GM11168 (cell line): ENCODE measurements at regions not wholly inside any gene's neighbourhood (a gene's known extent, or its start where the extent isn't known, plus 50 kb on each side); places are given as distances from the start of the nearest gene placed in this dataset.
"Not testable (repeated sequence)": the region's sequence is repeated elsewhere in the genome, so short reads cannot be mapped to it uniquely, and the experiment has no call there.

Experiments
- in situ Hi-C: fragments of 300-500 bp; cut with MboI; formaldehyde crosslinking; loops from one replicate; pipeline ENCODE4 v1.12.0; 2022; ENCODE audit warnings: low sequenced_read_pairs; ENCODE audit not compliant: unreplicated experiment

DNA sequence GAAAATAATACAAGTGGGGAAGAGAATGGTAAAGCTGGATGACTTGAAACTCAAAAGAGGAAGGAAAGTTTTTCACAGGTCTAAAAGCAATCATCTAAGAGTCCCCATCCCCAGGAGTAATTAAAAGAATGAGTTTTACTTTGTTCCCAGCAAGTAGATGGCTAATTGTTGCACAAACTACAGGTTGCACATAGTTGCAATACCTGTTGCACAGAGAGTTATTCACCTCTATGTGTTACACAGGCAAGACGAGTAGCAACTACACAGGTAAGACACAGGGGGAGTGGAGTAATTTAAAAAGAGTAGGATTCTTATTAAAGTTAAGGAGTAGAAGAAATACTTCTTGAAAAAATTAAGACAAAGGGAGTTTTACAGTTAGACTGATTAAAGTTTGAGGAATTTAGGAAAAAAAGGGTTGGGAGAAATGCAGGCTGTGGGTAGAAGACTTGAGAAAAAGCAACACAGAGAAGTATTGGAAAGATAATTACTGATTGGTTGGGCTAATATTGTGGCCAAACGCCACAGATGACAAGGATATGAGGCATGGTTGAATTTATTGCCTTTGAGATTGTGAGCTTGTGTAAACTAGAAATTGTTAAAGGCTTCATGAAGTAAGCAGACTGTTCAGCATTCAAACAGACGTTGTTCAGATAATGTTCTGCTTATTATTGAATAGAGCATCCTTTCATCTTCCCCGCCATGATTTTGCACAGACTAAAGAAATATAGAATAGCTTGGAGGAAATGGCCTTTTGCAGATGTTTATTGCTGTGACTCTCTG is 699.3 kb downstream of the NR4A2 start:
- in situ Hi-C loops: no loop called here

DNA sequence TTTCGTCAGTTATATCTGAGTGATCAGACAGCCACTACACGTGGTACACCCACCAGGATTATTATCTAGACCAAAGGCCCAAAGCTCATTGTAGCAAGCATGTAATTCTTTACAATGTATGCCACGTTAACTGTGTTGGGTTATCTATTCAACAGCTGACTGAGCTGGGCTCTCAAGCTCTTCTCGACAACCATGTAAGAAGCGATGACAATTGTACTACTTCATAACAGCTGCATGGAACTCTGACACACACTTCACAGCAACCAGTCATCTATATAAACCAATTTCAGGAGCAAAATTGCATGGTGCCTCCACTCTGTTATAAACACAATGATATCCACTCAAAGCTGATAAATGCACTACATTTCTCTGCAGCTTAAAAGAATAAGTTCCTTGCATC is 701.8 kb downstream of the NR4A2 start:
- in situ Hi-C loops: no loop called here

DNA sequence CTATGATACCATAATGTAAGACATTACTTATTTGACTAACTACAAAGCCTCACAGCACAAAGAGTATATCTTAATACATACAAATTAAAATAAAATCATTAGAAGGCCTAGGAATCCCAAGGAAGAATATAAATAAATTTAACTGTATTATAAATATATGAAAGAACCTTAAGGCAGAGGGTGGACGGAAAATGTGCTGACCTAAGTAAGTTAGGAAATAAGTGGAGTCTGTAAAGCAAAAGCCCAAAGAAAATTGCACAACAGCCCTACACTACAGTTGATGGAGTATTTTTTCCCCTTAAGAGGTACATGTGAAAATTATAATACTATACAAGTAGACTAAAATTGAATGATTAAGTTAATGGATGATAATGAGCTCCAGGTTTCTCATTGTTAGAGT is 710.1 kb downstream of the NR4A2 start:
- in situ Hi-C loops: no loop called here

DNA sequence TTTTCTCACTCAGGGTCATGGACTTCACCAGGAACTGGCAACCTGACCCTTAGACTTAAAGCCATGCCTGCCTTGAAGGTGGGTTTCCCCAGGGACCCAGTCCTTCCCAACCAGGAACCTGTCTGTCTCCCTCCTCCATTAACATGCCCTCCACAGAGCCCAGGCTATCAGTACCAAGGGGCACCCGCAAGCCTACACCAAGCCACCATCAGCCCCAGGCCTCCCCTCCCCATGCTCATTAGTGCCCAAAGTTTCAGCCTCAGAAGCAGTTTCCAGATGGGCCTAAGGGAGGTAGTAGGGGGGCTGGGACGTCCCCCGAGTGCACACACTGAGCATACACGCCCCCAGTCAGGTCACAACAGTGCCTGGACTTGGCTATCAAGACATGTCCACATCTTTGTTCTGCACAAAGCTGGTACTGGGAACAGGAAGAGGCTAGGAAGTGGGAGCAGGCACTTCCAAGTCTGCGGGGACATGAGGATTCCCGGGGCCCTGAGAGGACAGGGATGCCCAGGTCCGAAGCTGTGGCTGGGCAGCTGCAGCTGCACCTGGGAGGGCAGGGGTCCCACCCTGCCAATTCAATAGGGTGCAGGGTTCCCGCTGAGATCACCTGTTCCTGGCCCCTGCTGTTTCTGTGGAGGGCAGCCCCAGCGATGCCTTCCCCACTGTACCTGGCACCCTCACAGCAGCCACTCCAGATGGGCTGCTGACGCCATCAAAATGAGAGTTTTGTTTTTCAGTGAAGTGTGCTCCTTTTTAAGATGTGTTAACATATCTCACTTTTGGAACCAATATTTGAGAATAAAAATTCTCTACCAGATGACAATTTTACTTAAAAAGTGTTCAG is 731.4 kb downstream of the NR4A2 start:
- in situ Hi-C loops: no loop called here

DNA sequence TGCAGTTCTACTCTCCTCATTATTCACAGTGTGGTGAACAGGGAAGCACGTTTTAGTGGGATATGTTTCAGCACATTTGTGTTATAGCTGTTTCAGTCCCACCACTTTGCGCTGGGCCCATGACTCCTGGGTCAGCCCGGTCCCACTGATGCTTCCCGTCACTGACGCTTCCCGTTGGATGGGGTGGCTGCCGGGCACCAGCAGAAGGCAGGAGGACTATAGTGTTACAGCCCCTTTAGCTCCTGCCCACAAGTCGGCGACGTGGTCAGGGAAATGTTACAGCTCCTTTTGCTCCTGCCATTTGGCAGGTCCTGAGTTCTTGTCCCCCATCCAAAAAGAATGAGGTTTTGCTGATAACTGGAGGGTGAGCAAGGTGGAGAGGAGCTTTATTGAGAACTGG is 732.2 kb downstream of the NR4A2 start:
- in situ Hi-C loops: no loop called here

DNA sequence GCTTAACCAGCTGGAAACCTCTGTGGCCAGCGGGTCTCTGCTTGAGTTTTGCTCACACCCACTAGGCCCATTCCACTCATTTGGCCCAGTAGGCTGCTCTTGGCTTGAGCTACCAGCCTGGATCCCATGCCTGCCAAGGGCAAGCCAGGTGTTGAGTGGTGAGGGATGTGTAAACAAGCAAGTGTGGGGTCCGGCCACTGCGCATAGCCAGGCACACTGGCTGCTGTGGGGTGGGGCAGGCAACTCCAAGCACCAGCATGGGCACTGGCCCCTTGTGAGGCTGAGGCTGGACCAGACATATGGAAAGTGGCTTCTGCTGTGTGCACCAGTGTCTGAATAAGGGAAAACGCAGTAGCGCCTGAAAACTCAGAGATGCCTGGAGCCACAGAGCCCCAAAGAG is 732.7 kb downstream of the NR4A2 start:
- in situ Hi-C loops: no loop called here

DNA sequence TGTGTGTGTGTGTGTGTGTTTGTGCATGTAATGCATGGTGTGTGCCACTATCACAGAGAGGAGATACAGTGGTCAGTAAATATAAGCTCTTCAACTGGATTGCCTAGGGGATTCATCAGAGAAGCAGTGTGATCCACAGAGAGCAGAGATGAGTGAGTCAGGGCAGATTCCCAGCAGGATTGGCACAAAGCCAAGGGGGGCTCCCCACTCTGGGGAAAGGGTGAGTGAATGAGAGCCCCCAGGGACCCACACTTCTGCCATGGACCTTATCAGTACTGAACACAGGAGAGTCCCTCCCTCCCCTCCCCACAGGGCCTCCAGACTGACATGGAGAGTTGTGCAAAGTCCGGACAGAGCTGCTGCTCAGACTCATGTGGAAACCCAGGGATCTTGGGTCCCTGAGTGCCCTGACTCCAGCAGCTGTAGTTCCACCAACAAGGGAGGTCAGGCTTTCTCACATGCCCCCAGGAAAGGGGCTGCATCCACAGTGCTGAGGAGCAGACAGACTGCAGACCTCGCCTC is 748.8 kb downstream of the NR4A2 start:
- in situ Hi-C loops: no loop called here

DNA sequence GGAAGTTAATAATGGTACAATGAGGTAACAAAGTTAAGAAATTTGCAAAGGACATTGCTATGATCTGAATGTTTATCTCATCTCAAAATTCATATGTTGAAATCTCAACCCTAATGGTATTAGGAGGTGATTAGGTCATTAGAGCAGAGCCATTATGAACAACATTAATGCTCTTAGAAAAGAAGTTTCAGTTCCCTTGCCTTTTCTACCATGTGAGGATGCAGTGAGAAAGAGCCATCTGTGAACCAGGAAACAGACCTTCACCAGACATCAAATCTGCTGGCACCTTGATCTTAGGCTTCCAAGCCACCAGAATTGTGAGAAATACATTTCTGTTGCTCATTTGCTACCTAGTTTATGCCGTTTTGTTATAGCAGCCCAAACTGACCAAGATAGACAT is 757.6 kb downstream of the NR4A2 start:
- in situ Hi-C loops: no loop called here

DNA sequence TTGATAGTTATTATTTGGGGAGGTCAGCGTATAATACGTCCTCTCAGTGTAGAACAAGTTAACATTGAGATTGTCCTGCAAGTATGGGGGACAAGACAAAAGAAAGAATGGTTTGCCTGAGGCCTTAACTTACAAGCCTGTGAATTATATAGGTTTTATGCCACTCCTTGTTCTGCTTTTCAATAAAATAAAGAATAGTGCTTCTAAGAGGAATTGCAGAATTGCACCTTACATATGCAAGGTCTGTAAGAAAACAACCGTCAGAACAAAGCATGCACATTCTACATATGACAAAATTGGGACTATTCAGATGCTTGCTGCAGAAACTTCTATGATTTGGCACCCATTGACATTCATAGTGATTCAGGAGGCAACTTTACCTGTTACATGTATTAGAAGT is 785.0 kb downstream of the NR4A2 start:
- in situ Hi-C loops: no loop called here

DNA sequence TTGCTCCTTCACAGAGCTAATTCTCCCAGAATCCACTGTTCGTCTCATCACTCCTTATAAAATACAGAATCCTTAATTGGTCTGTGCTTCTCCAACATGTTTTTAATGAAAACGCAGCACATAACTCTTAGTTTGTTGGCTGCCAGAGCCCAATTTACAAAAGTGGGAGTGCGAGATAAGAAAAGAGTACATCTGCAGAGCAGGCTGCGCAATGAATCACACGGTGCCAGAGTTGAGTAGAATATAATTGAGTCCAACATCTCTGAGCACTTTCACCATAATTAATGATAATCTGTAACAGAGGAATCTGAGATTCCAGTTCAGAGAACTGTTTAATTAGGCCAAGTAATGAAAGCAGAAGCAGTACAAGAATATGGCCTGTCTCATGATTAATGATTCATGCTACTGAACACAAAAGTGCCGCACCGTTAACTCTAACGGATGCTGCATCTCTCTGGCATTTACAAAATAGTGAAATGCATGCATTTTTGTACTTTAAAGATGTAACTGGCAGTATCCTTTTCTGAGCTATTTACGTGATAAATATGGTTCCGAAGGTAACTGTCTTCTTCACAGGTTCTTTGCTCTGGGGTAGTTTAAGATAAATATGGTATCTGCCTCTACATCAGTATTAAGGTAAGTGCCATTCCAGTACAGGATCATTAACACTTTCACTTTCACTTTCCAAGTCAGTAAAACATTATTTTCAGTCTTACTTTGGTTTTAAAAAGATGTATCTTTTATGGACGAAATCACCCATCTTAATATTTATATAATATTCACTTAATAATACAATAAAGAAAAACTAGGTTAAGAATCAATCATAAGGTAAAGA is 785.6 kb downstream of the NR4A2 start:
- in situ Hi-C loops: no loop called here

DNA sequence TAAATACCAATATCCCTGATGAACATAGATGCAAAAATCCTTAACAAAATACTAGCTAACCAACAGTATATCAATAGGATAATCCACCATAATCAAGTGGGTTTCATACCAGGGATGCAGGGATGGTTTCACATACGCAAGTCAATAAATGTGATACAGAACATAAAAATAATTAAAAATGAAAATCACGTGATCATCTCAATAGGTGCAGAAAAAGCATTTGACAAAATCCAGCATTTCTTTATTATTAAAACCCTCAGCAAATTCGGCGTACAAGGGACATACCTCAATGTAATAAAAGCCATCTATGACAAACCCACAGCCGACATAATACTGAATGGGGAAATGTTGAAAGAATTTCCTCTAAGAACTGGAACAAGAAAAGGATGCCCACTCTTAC is 793.5 kb downstream of the NR4A2 start:
- in situ Hi-C loops: not testable (repeated sequence)

DNA sequence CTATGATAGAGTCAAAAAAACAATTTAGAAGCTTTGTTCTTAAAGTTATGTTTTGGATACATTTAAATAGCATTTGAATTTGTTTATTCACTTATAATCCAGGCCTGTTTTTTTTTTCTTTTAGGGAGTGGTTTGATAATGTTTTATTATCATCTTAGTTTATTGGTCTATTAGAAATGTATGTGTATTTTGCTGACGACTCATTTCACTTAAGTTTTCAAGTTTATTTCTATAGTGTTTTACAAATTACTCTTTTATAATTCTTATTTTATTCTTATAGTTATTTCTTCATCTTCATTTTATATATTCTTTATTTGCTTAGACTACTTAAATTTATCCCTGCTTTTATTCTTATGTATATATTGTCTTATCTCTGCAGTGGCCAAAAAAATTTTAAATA is 804.5 kb downstream of the NR4A2 start:
- in situ Hi-C loops: no loop called here

DNA sequence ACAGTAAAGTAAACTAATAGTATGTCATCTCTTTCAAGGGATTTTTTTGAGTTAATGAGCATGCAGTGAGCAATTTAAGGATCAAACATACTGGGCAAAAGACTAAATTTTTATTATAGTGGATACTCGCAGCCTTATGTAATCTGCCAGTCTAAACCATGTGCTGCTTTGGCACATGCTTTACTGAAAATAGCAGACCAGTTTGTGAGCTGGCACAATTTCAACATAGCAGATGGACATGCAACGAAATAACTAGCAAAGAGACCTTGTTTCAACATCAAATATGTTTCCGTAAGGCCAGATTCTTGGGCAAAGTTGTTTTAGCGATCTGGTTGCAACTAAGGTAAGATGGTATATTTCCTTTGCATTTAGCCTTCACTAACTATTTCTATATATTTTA is 807.3 kb downstream of the NR4A2 start:
- in situ Hi-C loops: no loop called here

DNA sequence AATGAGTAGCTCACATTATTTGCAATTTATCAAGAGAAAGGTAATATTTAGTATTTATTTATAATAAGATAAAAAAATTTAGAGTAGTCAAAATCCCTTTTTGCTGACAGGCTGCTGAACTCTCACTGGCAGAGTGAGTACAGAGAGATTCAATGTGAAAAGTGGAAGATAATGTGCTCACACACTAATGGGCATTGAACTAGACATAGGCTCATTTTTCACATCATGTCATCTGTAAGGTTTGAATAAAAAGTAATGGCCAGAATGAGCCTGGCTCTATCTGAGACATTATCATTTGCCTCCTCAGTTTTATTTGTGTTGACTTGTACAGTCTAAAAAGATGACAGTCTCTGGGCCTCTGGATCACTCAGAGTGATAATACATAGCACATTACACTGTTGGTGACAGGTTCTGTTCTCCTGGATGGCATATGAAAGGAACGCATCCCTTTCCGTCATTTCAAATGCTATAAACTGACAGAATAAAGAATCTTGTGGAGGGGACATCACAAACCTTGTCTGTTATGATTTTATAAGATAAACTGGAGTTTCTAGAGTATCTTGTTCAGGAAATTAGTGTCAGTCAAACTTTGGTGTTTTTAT is 812.9 kb downstream of the NR4A2 start:
- in situ Hi-C loops: no loop called here

DNA sequence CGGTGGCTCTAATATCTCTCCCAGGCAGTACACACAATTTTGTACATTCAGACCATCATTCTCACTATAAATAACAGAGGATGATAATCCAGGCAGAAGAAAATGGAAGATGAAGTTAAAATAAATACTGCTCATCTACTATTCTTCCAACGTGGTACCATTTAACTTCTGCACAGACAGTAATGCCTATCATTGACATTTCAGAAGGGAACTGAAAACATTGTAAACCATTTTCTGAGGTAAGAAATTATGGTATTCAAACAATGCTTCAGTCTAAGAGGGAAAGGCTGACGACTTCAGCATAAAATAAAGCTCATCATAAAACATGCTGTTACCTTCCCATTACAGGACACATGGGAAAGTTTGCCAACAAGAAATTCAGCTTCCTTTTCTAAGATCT is 814.4 kb downstream of the NR4A2 start:
- in situ Hi-C loops: no loop called here

DNA sequence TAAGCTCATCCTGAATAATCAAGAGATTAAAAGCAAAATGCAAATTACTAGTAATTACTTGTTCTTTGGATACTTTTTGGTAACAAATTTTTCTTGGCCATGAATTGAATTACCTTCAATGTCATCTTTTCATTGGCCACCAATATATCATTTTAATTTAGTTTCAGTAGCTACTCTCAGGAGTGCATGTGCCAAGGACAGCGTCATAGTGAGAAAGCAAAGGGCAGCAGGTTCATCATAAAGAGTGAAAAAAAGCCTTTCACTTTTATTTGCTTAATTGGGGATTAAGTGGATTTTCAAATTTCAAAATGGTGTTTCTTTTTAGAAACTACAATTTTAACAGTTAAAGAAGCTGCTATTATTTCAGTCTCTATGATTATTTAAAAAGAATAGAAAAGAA is 815.2 kb downstream of the NR4A2 start:
- in situ Hi-C loops: no loop called here

DNA sequence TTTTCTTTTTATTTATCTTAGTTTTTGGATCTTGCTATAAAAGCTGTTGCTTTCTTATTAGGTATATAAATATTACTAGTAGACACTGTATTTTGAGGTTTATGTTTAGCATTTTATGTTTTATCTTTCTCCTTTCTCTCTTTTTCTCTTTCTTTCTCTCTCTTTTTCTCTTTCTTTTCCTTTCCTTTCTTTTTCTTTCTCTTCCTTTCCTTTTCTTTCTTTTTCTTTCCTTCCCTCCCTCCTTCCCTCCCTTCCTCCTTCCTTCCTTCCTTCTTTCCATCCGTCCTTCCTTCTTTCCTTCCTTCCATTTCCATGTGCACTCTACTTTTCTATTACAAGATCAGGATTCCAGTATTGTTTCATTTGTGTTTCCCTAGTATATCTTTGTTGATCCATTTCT is 814.8 kb downstream of the KCNJ3 start:
- in situ Hi-C loops: no loop called here

DNA sequence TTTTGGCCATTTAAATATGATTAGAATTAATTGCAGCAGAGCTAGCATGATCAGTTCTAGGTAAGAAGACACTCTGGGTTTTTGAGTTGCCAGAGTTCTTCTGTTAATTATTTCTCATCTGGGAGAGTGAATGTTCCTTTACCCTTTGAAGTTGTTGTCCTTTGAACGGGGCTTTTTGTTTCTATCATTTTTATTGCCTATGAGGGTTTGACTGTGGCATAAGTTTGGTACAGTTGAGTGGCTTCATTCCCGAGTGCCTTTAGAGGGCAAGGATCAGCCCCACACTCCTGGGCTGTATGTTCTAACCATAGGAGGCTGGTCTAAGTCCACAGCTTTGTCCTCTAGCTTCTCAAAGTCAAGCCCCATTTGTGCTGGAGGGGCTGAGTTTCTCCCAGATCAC is 804.3 kb downstream of the KCNJ3 start:
- in situ Hi-C loops: no loop called here

DNA sequence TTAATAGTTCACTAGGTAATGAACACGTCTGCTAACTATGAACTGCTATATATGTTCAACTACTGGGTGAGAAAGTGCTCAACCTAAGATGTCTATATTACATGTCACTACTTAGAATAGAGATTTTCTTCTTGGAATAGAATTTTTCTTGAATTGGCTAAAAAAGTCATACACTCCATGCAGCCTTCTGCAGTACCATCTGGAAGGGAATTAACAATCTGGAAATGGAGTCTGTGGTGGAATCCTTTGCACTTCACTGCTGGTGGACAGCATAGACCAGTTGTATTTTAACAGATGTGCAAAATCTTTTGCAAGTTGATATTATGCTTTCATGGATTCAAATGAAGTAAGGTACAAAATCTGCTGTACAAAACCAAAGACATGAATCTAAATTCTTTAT is 799.6 kb downstream of the KCNJ3 start:
- in situ Hi-C loops: no loop called here

DNA sequence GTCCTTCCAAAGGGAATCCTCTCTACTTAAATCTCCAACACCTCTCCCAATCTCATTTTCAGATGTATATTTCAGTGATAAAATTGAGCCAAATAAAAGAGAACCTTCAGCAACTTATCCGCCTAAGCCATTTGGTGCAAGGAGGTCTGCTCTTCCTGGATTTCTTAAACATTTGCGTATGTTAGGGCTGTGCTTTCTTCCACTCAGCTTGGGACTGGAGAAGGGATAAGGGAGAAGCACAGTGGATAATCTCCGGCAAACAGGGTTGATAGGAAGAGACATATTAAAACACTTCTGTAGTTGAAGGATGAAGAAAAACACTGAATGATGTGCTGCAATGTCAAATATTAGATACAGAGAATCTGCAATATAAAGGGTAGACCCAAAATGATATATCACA is 796.2 kb downstream of the KCNJ3 start:
- in situ Hi-C loops: no loop called here
